Adrenal gland (tissue), 5 donors: ENCODE measurements at regions not wholly inside any gene's neighbourhood (a gene's known extent, or its start where the extent isn't known, plus 50 kb on each side); places are given as distances from the start of the nearest gene placed in this dataset.

Experiments used
- POLR2A ChIP-seq, 2 donors: fragments of 450-650 bp; IDR thresholded peaks; one replicate each; pipeline ENCODE4 v1.6.1; 2017; ENCODE audit warnings: antibody characterized with exemption in 2 of 2, mild to moderate bottlenecking in 2 of 2, moderate library complexity in 1 of 2
- TF ChIP-seq, protein P1 (sequence below), 6 experiments: fragments of 450-650 bp in 4 of 6; fragments of 200-600 bp in 2 of 6; sonication (generic) in 1 of 6; IDR thresholded peaks; 1 replicate in 5 of 6; 2 replicates in 1 of 6; pipeline versions ENCODE4 v1.5.1 to v1.8.0; 2016 to 2021; ENCODE audit warnings: antibody characterized with exemption in 6 of 6, mild to moderate bottlenecking in 2 of 6, moderate library complexity in 1 of 6
- donor health status: DM: no; HTN: no; CAD: no.

DNA sequence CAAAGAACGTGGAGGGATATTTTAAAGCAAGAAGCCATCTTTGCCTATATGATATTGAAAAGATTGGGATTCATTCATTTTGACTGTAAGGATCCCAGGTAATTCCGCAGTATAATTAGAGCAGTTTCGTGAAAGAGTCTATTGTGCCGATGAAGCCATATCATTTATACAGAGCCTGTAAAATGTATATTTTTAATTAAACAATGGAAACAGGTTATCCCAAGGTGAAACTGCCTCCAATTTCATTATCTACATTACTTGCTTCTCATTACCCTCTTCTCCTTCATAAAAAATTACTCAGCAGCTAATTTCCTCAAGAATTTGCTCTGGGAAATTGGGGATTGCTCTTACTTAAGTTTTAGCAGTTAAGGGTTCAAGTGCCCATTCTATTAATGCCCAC is 444.1 kb downstream of the SOCS6 start:
- TF ChIP-seq, protein P1, sequence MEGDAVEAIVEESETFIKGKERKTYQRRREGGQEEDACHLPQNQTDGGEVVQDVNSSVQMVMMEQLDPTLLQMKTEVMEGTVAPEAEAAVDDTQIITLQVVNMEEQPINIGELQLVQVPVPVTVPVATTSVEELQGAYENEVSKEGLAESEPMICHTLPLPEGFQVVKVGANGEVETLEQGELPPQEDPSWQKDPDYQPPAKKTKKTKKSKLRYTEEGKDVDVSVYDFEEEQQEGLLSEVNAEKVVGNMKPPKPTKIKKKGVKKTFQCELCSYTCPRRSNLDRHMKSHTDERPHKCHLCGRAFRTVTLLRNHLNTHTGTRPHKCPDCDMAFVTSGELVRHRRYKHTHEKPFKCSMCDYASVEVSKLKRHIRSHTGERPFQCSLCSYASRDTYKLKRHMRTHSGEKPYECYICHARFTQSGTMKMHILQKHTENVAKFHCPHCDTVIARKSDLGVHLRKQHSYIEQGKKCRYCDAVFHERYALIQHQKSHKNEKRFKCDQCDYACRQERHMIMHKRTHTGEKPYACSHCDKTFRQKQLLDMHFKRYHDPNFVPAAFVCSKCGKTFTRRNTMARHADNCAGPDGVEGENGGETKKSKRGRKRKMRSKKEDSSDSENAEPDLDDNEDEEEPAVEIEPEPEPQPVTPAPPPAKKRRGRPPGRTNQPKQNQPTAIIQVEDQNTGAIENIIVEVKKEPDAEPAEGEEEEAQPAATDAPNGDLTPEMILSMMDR (IDR thresholded peaks at IDR 0.05), result no peak
- TF ChIP-seq POLR2A (IDR thresholded peaks at IDR 0.05), result no peak
